ENCODE measurements at regions not wholly inside any gene's neighbourhood (a gene's known extent, or its start where the extent isn't known, plus 50 kb on each side); places are given as distances from the start of the nearest gene placed in this dataset.

- H3K9me3 ChIP-seq: no peaks in the 10 kb centered on the region
- 85 to 89% methylated on average over 3 of the region's 3 CpGs for WGBS, 2 donors
- no peak overlapping the region for H3K27ac ChIP-seq
- ATAC-seq (ENCODE audit: low FRiP score in 2 of 2): no peak
- H3K36me3 ChIP-seq: no peaks in the 10 kb centered on the region
- no peak overlapping the region for H3K4me3 ChIP-seq
- no peak for TF ChIP-seq POLR2AphosphoS5 (IDR thresholded peaks at IDR 0.05)
- TF ChIP-seq POLR2A (IDR thresholded peaks at IDR 0.05): no peak
- no peak for TF ChIP-seq EP300 (IDR thresholded peaks at IDR 0.05)
- TF ChIP-seq CTCF (IDR thresholded peaks at IDR 0.05): no peak
- no peaks in the 10 kb centered on the region for H3K27me3 ChIP-seq
- H3K4me1 ChIP-seq: no peaks in the 10 kb centered on the region
- no peak for DNase-seq
Measured at GRCh38 chr5:18961234-18961633, 1026.8 kb downstream of the CDH18 start.

GRCh38 chr5:18965893-18966292 lies 1022.1 kb downstream of the CDH18 start:
- Histone ChIP-seq H3K9me3 (no peaks in the 10 kb centered on the region), H3K27ac (no peak overlapping the region), H3K27me3 (no peaks in the 10 kb centered on the region), H3K4me1 (no peaks in the 10 kb centered on the region), H3K36me3 (no peaks in the 10 kb centered on the region), H3K4me3 (no peak overlapping the region)
- 64 to 80% methylated on average over 3 of the region's 3 CpGs for WGBS, 2 donors
- TF ChIP-seq POLR2A (IDR thresholded peaks at IDR 0.05): no peak
- TF ChIP-seq EP300 (IDR thresholded peaks at IDR 0.05): no peak
- no peak for TF ChIP-seq CTCF (IDR thresholded peaks at IDR 0.05)
- no peak for TF ChIP-seq POLR2AphosphoS5 (IDR thresholded peaks at IDR 0.05)
- ATAC-seq (ENCODE audit: low FRiP score in 2 of 2) (no peak), DNase-seq (no peak)

- WGBS, 2 donors: 92 to 94% methylated on average over 1 of the region's 1 CpG
- Histone ChIP-seq H3K4me1 (no peaks in the 10 kb centered on the region), H3K36me3 (no peaks in the 10 kb centered on the region), H3K27ac (no peak overlapping the region), H3K9me3 (no peaks in the 10 kb centered on the region), H3K4me3 (no peak overlapping the region), H3K27me3 (no peaks in the 10 kb centered on the region)
- ATAC-seq (ENCODE audit: low FRiP score in 2 of 2): no peak
- TF ChIP-seq CTCF (IDR thresholded peaks at IDR 0.05): no peak
- TF ChIP-seq EP300 (IDR thresholded peaks at IDR 0.05): no peak
- TF ChIP-seq POLR2A (IDR thresholded peaks at IDR 0.05): no peak
- TF ChIP-seq POLR2AphosphoS5 (IDR thresholded peaks at IDR 0.05): no peak
- DNase-seq: no peak
Measured at GRCh38 chr5:18967637-18968036, 1020.4 kb downstream of the CDH18 start.

GRCh38 chr5:18968966-18969365 lies 1019.0 kb downstream of the CDH18 start:
- H3K27ac ChIP-seq: no peak overlapping the region
- ATAC-seq (ENCODE audit: low FRiP score in 2 of 2) (no peak), DNase-seq (no peak)
- no peaks in the 10 kb centered on the region for H3K4me1 ChIP-seq
- WGBS, 2 donors: 78 to 86% methylated on average over 5 to 6 of the region's 6 CpGs
- no peaks in the 10 kb centered on the region for H3K36me3 ChIP-seq
- no peak overlapping the region for H3K4me3 ChIP-seq
- no peaks in the 10 kb centered on the region for H3K9me3 ChIP-seq
- H3K27me3 ChIP-seq: no peaks in the 10 kb centered on the region
- no peak for TF ChIP-seq POLR2A (IDR thresholded peaks at IDR 0.05)
- TF ChIP-seq CTCF (IDR thresholded peaks at IDR 0.05): no peak
- TF ChIP-seq POLR2AphosphoS5 (IDR thresholded peaks at IDR 0.05): no peak
- TF ChIP-seq EP300 (IDR thresholded peaks at IDR 0.05): no peak

GRCh38 chr5:18970000-18970399 lies 1018.0 kb downstream of the CDH18 start:
- no peaks in the 10 kb centered on the region for H3K9me3 ChIP-seq
- H3K4me1 ChIP-seq: no peaks in the 10 kb centered on the region
- H3K36me3 ChIP-seq: no peaks in the 10 kb centered on the region
- DNase-seq (no peak), ATAC-seq (ENCODE audit: low FRiP score in 2 of 2) (no peak)
- no peak overlapping the region for H3K27ac ChIP-seq
- no peaks in the 10 kb centered on the region for H3K27me3 ChIP-seq
- no peak overlapping the region for H3K4me3 ChIP-seq
- no peak for TF ChIP-seq EP300 (IDR thresholded peaks at IDR 0.05)
- TF ChIP-seq POLR2A (IDR thresholded peaks at IDR 0.05): no peak
- TF ChIP-seq CTCF (IDR thresholded peaks at IDR 0.05): no peak
- TF ChIP-seq POLR2AphosphoS5 (IDR thresholded peaks at IDR 0.05): no peak
- 80 to 82% methylated on average over 5 of the region's 5 CpGs for WGBS, 2 donors
